ENCODE measurements at regions not wholly inside any gene's neighbourhood (a gene's known extent, or its start where the extent isn't known, plus 50 kb on each side); places are given as distances from the start of the nearest gene placed in this dataset.

- TF ChIP-seq CTCF (conservative IDR thresholded peaks at IDR 0.05) (no peak), EZH2 (IDR thresholded peaks at IDR 0.05; ENCODE audit: low read depth) (no peak)
Observed at GRCh38 chr2:161555826-161556225, 68.4 kb upstream of the SLC4A10 start.

Measured in PC-9 (cell line).